Activated T-helper 9 cell treated with anti-CD3 and anti-CD28 coated beads, Interleukin-2, amount 50 U/mL, for 16 hours (primary cell): ENCODE measurements at regions not wholly inside any gene's neighbourhood (a gene's known extent, or its start where the extent isn't known, plus 50 kb on each side); places are given as distances from the start of the nearest gene placed in this dataset.
"Not testable (repeated sequence)": the region's sequence is repeated elsewhere in the genome, so short reads cannot be mapped to it uniquely, and the experiment has no call there.

ENCODE experiments used
- DNase-seq: peaks from one replicate; pipeline ENCODE4 v3.0.0-alpha.2; 2020; ENCODE audit warnings: low read depth

GRCh38 chr9:31243386-31243785 is 1141.1 kb upstream of the ACO1 start:
- DNase-seq, result no peak

- DNase-seq, result no peak
Measured at GRCh38 chr9:31248156-31248555, 1136.3 kb upstream of the ACO1 start.

GRCh38 chr9:31251386-31251785 is 1133.1 kb upstream of the ACO1 start:
- no peak for DNase-seq

GRCh38 chr9:31253800-31254762 is 1130.4 kb upstream of the ACO1 start:
- DNase-seq, result no peak

GRCh38 chr9:31255211-31255610 is 1129.2 kb upstream of the ACO1 start:
- no peak for DNase-seq

GRCh38 chr9:31259824-31260223 is 1124.6 kb upstream of the ACO1 start:
- no peak for DNase-seq

GRCh38 chr9:31272456-31273295 is 1111.8 kb upstream of the ACO1 start:
- no peak for DNase-seq

- DNase-seq, result no peak
Measured at GRCh38 chr9:31275419-31275818, 1109.0 kb upstream of the ACO1 start.

GRCh38 chr9:31290731-31291130 is 1093.7 kb upstream of the ACO1 start:
- DNase-seq, result no peak

GRCh38 chr9:31302620-31303418 is 1081.6 kb upstream of the ACO1 start:
- no peak for DNase-seq

GRCh38 chr9:31304576-31304975 is 1079.9 kb upstream of the ACO1 start:
- no peak for DNase-seq

GRCh38 chr9:31314241-31314640 is 1070.2 kb upstream of the ACO1 start:
- DNase-seq, result no peak

GRCh38 chr9:31320494-31320893 is 1063.9 kb upstream of the ACO1 start:
- no peak for DNase-seq

- DNase-seq, result no peak
Measured at GRCh38 chr9:31321256-31321655, 1063.2 kb upstream of the ACO1 start.

GRCh38 chr9:31321686-31322085 is 1062.8 kb upstream of the ACO1 start:
- no peak for DNase-seq

- no peak for DNase-seq
Measured at GRCh38 chr9:31323726-31324444, 1060.6 kb upstream of the ACO1 start.

GRCh38 chr9:31325778-31326177 is 1058.7 kb upstream of the ACO1 start:
- DNase-seq, result no peak

- DNase-seq, result not testable (repeated sequence)
Measured at GRCh38 chr9:31326883-31327282, 1057.6 kb upstream of the ACO1 start.

- no peak for DNase-seq
Measured at GRCh38 chr9:31334837-31335528, 1049.5 kb upstream of the ACO1 start.

GRCh38 chr9:31335529-31336234 is 1048.8 kb upstream of the ACO1 start:
- DNase-seq, result no peak
